ENCODE measurements at regions not wholly inside any gene's neighbourhood (a gene's known extent, or its start where the extent isn't known, plus 50 kb on each side); places are given as distances from the start of the nearest gene placed in this dataset.

DNA sequence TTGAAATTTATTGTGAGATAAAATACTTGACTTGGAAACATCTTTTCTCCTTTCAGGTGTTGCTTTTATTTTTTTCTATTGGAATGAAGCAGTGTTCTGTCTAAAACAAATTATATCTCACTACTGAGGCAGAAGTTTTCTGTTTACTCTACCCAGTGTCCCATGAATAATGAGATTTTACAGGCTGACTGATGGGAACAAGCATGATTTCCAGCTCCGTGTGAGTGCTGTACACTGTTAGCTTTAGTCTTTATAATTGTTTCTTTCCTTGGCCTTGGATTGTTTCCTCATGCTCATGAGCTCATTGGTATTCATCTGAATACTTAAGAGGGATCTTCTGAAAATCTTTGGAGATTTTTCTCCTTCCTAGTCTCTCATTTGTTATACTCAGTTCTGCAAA is 2049.5 kb upstream of the PRR20A start:
- TF ChIP-seq, protein P1, sequence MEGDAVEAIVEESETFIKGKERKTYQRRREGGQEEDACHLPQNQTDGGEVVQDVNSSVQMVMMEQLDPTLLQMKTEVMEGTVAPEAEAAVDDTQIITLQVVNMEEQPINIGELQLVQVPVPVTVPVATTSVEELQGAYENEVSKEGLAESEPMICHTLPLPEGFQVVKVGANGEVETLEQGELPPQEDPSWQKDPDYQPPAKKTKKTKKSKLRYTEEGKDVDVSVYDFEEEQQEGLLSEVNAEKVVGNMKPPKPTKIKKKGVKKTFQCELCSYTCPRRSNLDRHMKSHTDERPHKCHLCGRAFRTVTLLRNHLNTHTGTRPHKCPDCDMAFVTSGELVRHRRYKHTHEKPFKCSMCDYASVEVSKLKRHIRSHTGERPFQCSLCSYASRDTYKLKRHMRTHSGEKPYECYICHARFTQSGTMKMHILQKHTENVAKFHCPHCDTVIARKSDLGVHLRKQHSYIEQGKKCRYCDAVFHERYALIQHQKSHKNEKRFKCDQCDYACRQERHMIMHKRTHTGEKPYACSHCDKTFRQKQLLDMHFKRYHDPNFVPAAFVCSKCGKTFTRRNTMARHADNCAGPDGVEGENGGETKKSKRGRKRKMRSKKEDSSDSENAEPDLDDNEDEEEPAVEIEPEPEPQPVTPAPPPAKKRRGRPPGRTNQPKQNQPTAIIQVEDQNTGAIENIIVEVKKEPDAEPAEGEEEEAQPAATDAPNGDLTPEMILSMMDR (conservative IDR thresholded peaks at IDR 0.05 in 1 of 2, IDR thresholded peaks at IDR 0.05 in 1 of 2; ENCODE audit: low read depth in 1 of 2, low read length in 2 of 2): no peak
- TF ChIP-seq EZH2 (IDR thresholded peaks at IDR 0.05; ENCODE audit: low read length, missing control alignments): no peak
